ENCODE measurements at regions not wholly inside any gene's neighbourhood (a gene's known extent, or its start where the extent isn't known, plus 50 kb on each side); places are given as distances from the start of the nearest gene placed in this dataset.

GRCh38 chr5:153014194-153014593 lies 476.3 kb upstream of the GRIA1 start:
- no peak for TF ChIP-seq CTCF (IDR thresholded peaks at IDR 0.05; ENCODE audit: insufficient read depth, low read length, poor library complexity, severe bottlenecking)
- Histone ChIP-seq H3K4me3 (ENCODE audit: low read depth, low read length) (no peak overlapping the region), H3K27me3 (ENCODE audit: control insufficient read depth, insufficient read depth, low read length) (no peaks in the 10 kb centered on the region), H3K36me3 (ENCODE audit: control insufficient read depth, insufficient read depth, low read length) (no peaks in the 10 kb centered on the region)
- no peak for DNase-seq (ENCODE audit: low read depth)

- DNase-seq (ENCODE audit: low read depth) = no peak
- H3K4me3 ChIP-seq (ENCODE audit: low read depth, low read length) = no peak overlapping the region
Measured at GRCh38 chr5:153018121-153018520, 472.3 kb upstream of the GRIA1 start.

GRCh38 chr5:153030755-153031725 lies 459.4 kb upstream of the GRIA1 start:
- DNase-seq (ENCODE audit: low read depth) = no peak
- no peaks in the 10 kb centered on the region for H3K36me3 ChIP-seq (ENCODE audit: control insufficient read depth, insufficient read depth, low read length)
- TF ChIP-seq CTCF (IDR thresholded peaks at IDR 0.05; ENCODE audit: insufficient read depth, low read length, poor library complexity, severe bottlenecking) = no peak

More at GRCh38 chr5:153018121-153018520, 472.3 kb upstream of the GRIA1 start:
- TF ChIP-seq CTCF (IDR thresholded peaks at IDR 0.05; ENCODE audit: insufficient read depth, low read length, poor library complexity, severe bottlenecking) = no peak
- H3K36me3 ChIP-seq (ENCODE audit: control insufficient read depth, insufficient read depth, low read length) = no peaks in the 10 kb centered on the region
- H3K27me3 ChIP-seq (ENCODE audit: control insufficient read depth, insufficient read depth, low read length) = no peaks in the 10 kb centered on the region

GRCh38 chr5:153039501-153039900 lies 451.0 kb upstream of the GRIA1 start:
- H3K27me3 ChIP-seq (ENCODE audit: control insufficient read depth, insufficient read depth, low read length) = no peaks in the 10 kb centered on the region
- H3K36me3 ChIP-seq (ENCODE audit: control insufficient read depth, insufficient read depth, low read length) = no peaks in the 10 kb centered on the region
- DNase-seq (ENCODE audit: low read depth) = no peak
- H3K4me3 ChIP-seq (ENCODE audit: low read depth, low read length) = no peak overlapping the region
- no peak for TF ChIP-seq CTCF (IDR thresholded peaks at IDR 0.05; ENCODE audit: insufficient read depth, low read length, poor library complexity, severe bottlenecking)

More at GRCh38 chr5:153030755-153031725, 459.4 kb upstream of the GRIA1 start:
- Histone ChIP-seq H3K4me3 (ENCODE audit: low read depth, low read length) (no peak overlapping the region), H3K27me3 (ENCODE audit: control insufficient read depth, insufficient read depth, low read length) (no peaks in the 10 kb centered on the region)

GRCh38 chr5:153043886-153044285 lies 446.6 kb upstream of the GRIA1 start:
- Histone ChIP-seq H3K27me3 (ENCODE audit: control insufficient read depth, insufficient read depth, low read length) (no peaks in the 10 kb centered on the region), H3K4me3 (ENCODE audit: low read depth, low read length) (no peak overlapping the region), H3K36me3 (ENCODE audit: control insufficient read depth, insufficient read depth, low read length) (no peaks in the 10 kb centered on the region)
- DNase-seq (ENCODE audit: low read depth) = no peak
- no peak for TF ChIP-seq CTCF (IDR thresholded peaks at IDR 0.05; ENCODE audit: insufficient read depth, low read length, poor library complexity, severe bottlenecking)

All from kidney epithelial cell (primary cell).